ENCODE measurements at regions not wholly inside any gene's neighbourhood (a gene's known extent, or its start where the extent isn't known, plus 50 kb on each side); places are given as distances from the start of the nearest gene placed in this dataset.

- TF ChIP-seq EZH2 (optimal IDR thresholded peaks at IDR 0.05; ENCODE audit: low read depth, low read length): no peak
- TF ChIP-seq CTCF (IDR thresholded peaks at IDR 0.05; ENCODE audit: low read length): no peak
Measured at GRCh38 chr16:50858376-50858775, 116.5 kb downstream of the CYLD start.

All from MM.1S (cell line).